HL-60 (cell line): ENCODE measurements at regions not wholly inside any gene's neighbourhood (a gene's known extent, or its start where the extent isn't known, plus 50 kb on each side); places are given as distances from the start of the nearest gene placed in this dataset.

ENCODE experiments used
- CTCF ChIP-seq: IDR thresholded peaks from one replicate; pipeline ENCODE4 v1.5.1; 2011; ENCODE audit warnings: low read length, control low read depth, inconsistent platforms; ENCODE audit not compliant: insufficient read depth
- GABPA ChIP-seq: IDR thresholded peaks from 2 replicates; pipeline ENCODE4 v1.6.1; 2012; ENCODE audit warnings: low read depth
- POLR2AphosphoS5 ChIP-seq: IDR thresholded peaks from 2 replicates; pipeline ENCODE4 v1.6.1; 2012; ENCODE audit warnings: low read depth
- REST ChIP-seq: IDR thresholded peaks from 2 replicates; pipeline ENCODE4 v1.6.1; 2012; ENCODE audit warnings: low read depth; ENCODE audit not compliant: insufficient replicate concordance

GRCh38 chr1:70656361-70656760 lies 245.3 kb downstream of the CTH start:
- TF ChIP-seq CTCF (no peak), POLR2AphosphoS5 (no peak), GABPA (no peak), REST (no peak)
